Thyroid gland (tissue), 4 donors: ENCODE measurements at regions not wholly inside any gene's neighbourhood (a gene's known extent, or its start where the extent isn't known, plus 50 kb on each side); places are given as distances from the start of the nearest gene placed in this dataset.

Source experiments
- POLR2A ChIP-seq, 2 donors: fragments of 450-650 bp; IDR thresholded peaks; one replicate each; pipeline ENCODE4 v1.6.1; 2017; ENCODE audit warnings: antibody characterized with exemption in 2 of 2, mild to moderate bottlenecking in 2 of 2, moderate library complexity in 1 of 2
- TF ChIP-seq, protein P1 (sequence below), 6 experiments: fragments of 200-600 bp in 3 of 6; fragments of 450-650 bp in 3 of 6; sonication (generic) in 3 of 6; IDR thresholded peaks; one replicate each; pipeline ENCODE4 v1.5.1; 2016 to 2019; ENCODE audit warnings: antibody characterized with exemption in 6 of 6, mild to moderate bottlenecking in 2 of 6, inconsistent platforms in 1 of 6, moderate library complexity in 1 of 6

DNA sequence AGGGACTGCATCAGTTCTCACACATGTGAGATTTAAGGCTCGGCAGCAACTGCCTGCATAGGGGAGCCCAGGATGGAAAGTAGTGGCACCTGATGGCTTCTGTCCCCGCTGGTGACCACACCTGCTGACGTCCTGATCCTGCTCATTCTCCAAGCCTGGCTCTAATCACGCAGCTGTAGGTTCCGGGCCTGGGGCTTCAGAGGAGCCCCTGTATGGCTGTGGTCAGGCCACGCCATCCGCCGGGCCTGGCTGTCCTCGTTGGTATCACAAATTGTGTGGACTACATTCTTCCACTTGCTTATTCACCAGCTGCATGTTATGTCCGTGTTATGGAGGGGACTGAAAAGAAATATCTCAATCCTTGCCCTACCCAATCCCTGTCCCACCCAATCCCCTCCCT is 580.0 kb downstream of the TBC1D22A start:
- TF ChIP-seq, protein P1, sequence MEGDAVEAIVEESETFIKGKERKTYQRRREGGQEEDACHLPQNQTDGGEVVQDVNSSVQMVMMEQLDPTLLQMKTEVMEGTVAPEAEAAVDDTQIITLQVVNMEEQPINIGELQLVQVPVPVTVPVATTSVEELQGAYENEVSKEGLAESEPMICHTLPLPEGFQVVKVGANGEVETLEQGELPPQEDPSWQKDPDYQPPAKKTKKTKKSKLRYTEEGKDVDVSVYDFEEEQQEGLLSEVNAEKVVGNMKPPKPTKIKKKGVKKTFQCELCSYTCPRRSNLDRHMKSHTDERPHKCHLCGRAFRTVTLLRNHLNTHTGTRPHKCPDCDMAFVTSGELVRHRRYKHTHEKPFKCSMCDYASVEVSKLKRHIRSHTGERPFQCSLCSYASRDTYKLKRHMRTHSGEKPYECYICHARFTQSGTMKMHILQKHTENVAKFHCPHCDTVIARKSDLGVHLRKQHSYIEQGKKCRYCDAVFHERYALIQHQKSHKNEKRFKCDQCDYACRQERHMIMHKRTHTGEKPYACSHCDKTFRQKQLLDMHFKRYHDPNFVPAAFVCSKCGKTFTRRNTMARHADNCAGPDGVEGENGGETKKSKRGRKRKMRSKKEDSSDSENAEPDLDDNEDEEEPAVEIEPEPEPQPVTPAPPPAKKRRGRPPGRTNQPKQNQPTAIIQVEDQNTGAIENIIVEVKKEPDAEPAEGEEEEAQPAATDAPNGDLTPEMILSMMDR (IDR thresholded peaks at IDR 0.05) = no peak
- no peak for TF ChIP-seq POLR2A (IDR thresholded peaks at IDR 0.05)
